AG20443 (cell line): ENCODE measurements at regions not wholly inside any gene's neighbourhood (a gene's known extent, or its start where the extent isn't known, plus 50 kb on each side); places are given as distances from the start of the nearest gene placed in this dataset.
"Not testable (repeated sequence)": the region's sequence is repeated elsewhere in the genome, so short reads cannot be mapped to it uniquely, and the experiment has no call there.

ENCODE experiments used
- DNase-seq: peaks from one replicate; pipeline ENCODE4 v3.0.0; 2012; ENCODE audit warnings: low spot score, mixed read lengths

- no peak for DNase-seq
Observed at GRCh38 chr5:63205976-63206375, 627.4 kb downstream of the LRRC70 start.

DNA sequence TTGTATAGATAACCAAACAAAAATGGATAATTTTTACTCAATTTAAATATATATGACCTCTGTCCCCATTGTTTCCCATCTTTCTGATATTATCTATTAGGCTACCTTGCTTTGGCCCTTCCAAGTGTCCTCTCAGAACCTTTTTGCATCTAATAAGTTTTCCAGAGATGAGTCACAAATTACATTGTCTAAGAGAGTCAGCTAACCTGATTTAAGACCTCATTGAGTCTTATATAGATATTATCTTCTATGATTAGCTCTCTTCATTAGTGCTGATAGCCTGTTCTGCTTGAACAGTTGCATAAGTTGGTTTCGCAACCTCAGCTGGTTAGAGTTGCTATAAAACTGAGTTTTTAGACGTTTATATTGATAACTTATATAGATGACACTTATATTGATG lies 623.1 kb downstream of the LRRC70 start:
- no peak for DNase-seq

DNA sequence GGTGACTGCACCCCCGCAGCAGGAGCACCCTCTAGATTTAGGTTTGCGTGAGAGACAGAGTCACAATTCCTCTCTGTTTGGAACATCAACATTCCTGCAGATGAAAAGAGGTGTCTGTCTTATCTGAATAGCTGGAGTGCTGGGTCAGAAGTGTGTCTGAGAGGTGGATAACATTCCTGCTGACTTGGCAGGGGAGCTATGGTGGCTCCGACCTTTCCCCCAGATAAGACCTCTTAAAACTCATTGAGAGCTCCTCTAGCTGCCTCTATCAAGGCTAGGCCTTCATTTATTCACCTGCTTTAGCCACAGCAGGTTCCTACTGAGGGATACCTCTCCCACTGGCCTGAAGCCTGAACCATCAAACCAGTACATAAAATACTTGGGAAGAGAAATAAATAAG lies 615.5 kb downstream of the LRRC70 start:
- no peak for DNase-seq

DNA sequence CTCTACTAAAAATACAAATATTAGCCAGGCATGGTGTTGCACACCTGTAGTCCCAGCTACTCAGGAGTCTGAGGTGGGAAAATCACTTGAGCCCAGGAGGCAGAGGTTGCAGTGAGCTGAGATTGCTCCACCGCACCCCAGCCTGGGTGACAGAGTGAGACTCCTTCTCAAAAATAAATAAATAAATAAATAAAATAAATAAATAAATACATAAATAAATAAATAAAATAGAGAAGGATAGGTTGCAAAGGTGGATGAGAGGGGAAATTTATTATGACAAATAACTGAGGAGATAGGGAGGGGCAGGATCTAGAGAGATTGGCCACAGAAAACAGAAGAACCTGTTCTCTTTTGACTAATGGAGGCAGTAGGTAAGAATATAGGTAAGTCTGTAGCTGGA lies 601.6 kb downstream of the LRRC70 start:
- not testable (repeated sequence) for DNase-seq

DNA sequence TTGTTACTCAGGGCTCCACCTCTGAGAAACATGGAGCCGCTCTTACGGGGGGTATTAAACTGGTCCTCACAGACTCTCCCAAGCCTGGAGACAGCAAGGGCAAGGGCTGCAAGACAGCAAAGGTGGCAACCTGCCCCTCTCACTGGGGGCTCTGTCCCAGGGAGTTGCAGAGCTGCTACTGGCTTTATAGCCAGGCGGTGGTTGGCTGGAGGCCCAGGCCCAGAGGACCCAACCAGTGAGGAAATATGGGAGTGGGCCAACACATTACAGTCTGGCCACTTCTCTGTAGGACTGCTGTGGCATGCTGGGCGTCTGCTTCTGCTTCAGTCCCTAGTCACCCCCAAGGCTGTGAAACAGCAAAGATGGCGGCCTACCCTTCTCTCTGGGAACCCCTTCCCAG lies 597.2 kb downstream of the LRRC70 start:
- no peak for DNase-seq

DNA sequence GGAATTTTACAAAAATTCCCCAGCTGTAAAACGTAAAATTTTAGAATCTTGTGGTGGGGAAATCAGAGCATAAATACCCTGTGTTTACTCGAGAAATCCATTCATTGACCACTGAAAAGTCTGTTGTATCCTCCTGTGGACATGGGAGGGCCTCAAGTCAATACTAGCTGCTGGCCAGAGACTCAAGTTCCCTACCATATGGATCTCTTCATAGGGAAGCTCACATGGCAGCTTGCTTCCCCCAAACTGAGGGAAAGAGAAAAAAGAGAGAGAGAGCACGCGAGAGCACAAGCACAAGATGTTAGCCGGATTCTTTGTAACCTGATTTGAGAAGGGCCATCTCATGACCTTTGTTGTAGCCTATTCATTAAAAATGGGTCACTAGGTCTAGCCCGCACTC lies 591.9 kb downstream of the LRRC70 start:
- no peak for DNase-seq

GRCh38 chr5:63164838-63165535 lies 586.4 kb downstream of the LRRC70 start:
- DNase-seq, result no peak

- DNase-seq, result no peak
Observed at GRCh38 chr5:63164339-63164738, 585.7 kb downstream of the LRRC70 start.

DNA sequence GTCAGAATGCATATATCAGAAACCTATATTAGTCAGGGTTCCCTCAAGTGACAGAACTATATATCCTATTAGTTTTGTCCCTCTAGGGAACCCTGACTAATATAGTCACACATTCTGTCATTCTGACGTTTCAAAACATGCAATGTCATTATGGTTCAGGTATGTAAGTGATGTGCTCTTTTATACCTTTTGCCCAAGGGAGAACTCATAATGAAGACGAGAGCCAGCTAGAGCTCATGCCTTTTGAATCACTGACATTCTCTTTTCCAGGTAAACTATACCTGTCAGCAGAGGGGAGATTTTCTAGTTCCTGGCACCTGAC lies 576.7 kb downstream of the LRRC70 start:
- DNase-seq, result no peak

GRCh38 chr5:63154476-63155309 lies 576.1 kb downstream of the LRRC70 start:
- no peak for DNase-seq

- no peak for DNase-seq
Observed at GRCh38 chr5:63152871-63153270, 574.3 kb downstream of the LRRC70 start.

- DNase-seq, result no peak
Observed at GRCh38 chr5:63145167-63145566, 566.5 kb downstream of the LRRC70 start.

GRCh38 chr5:63141591-63141990 lies 563.0 kb downstream of the LRRC70 start:
- DNase-seq, result no peak

- no peak for DNase-seq
Observed at GRCh38 chr5:63135291-63135690, 556.7 kb downstream of the LRRC70 start.

DNA sequence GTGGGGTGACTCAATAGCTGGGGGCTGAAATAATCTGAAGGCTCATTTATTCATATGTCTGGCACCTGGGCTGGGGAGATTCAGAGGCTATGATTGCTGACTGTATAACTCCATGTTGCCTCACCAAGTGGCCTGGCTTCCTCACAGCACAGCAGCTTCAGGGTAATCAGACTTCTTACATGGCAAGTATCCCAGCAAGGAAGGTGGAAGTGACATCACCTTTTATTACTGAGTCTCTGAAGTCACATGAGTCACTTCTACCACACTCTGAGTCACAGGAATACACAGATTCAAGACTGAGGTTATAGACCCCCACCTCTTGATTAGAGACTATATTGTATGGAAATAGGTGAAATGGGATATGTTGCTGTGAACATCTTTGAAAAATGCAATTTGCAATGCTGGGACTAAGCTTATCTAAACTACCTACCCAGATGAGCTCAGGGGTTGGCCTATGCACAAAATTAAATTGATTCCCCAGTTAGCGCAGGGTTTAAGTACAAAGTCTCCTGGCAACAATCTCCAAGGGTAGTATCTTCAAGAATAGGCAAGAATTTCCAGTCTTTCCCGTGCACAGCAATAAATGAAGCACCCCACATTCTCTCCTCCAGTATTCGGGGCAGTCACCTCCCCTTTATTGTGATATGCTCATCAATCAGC lies 553.1 kb downstream of the LRRC70 start:
- DNase-seq, result no peak

- no peak for DNase-seq
Observed at GRCh38 chr5:63128761-63129160, 550.1 kb downstream of the LRRC70 start.

- no peak for DNase-seq
Observed at GRCh38 chr5:63128018-63128417, 549.4 kb downstream of the LRRC70 start.

GRCh38 chr5:63127054-63127453 lies 548.4 kb downstream of the LRRC70 start:
- no peak for DNase-seq

DNA sequence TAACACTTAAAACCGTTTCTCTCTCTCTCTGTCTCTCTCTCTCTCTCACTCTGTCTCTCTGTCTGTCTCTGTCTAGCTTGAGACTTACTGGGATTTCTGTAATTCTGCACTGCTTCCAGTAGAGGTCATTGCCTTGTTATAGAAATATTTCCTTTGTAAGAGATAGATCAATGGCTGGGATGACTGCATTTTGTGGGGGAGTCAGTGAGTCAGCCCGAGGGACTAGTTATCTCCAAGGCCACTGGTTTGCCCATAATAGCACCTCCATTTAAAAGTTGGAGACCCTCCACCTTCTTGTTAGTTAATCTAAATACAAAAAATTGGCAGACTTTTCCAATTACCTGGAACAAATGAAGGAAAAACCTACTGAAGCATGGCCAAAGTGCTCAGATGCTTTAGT lies 547.2 kb downstream of the LRRC70 start:
- peak; percentile 40 for DNase-seq

- no peak for DNase-seq
Observed at GRCh38 chr5:63125392-63125791, 546.8 kb downstream of the LRRC70 start.

- no peak for DNase-seq
Observed at GRCh38 chr5:63124266-63124665, 545.6 kb downstream of the LRRC70 start.

DNA sequence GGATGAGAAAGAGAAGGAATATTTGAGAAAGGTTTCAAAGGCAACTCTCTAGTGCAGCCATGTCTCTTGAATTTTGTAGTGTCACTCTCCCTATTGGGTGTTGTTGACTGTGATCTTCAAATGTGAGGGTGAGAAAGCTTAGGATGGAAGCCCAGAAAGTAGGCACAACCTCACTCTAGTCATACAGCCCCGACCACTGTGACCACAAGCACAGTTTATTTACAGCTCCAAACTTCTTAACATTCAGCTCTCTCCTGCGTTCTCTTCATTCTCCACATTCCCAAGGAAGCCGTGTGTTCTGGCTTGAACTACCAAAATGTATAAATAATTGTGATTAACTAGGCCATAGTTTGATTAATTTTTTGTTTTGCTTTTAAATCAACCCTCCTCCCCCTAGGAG lies 542.9 kb downstream of the LRRC70 start:
- DNase-seq, result no peak

DNA sequence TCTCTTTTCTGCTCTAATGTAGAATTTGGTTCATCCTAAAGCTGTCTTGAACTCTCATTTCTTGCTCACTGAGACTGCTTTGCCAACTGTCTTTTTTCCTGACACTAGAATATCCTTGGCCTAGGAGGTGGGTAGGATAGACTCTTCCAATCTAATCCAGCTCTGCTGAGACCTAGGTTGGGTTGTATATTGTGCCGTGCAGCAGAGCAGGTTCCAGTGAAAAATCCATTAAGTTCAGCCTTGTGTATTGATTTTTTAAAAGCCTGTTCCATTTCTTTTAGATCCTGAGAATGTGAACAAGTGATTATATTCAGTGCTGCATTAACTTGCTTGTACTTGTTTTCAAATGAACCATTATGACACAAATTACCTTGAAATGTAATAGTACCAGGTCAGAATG lies 539.6 kb downstream of the LRRC70 start:
- DNase-seq, result no peak
